B cell (primary cell): ENCODE measurements at regions not wholly inside any gene's neighbourhood (a gene's known extent, or its start where the extent isn't known, plus 50 kb on each side); places are given as distances from the start of the nearest gene placed in this dataset.

Source experiments
- ATAC-seq: fragments of 200-7000 bp; cut with Tn5 transposase; one replicate; pipeline ENCODE4 v1.10.0; 2021; ENCODE audit warnings: low read depth, mild to moderate bottlenecking, moderate number of reproducible peaks, moderate library complexity
- CTCF ChIA-PET: fragments of 350-600 bp; sonication (Branson Sonifier 250); formaldehyde crosslinking; loops from one replicate; lab custom pipeline; 2021; ENCODE audit warnings: antibody characterized with exemption, inconsistent platforms; lab: Charles Lee
- POLR2A ChIA-PET: fragments of 350-600 bp; sonication (Branson Sonifier 250); formaldehyde crosslinking; loops from one replicate; lab custom pipeline; 2021; ENCODE audit warnings: antibody characterized with exemption; lab: Charles Lee
- DNase-seq: peaks from one replicate; pipeline ENCODE4 v3.0.0; 2013
- H2AFZ ChIP-seq: 2 replicates; pipeline ENCODE4 v1.6.1; 2012; ENCODE audit warnings: mild to moderate bottlenecking, low read depth, low read length; ENCODE audit not compliant: insufficient read depth, poor library complexity, severe bottlenecking
- H3K27ac ChIP-seq, 2 donors: 1 replicate in 1 of 2; 2 replicates in 1 of 2; pipeline ENCODE4 v1.5.1; 2012 to 2013; ENCODE audit warnings: low read length in 2 of 2, mild to moderate bottlenecking in 2 of 2, moderate library complexity in 1 of 2
- H3K27me3 ChIP-seq, 4 experiments: fragments of 200-600 bp in 1 of 4; sonication (generic) in 1 of 4; replicated peaks in 1 of 4; 1 replicate in 2 of 4; 2 replicates in 2 of 4; pipeline versions ENCODE4 v1.6.1 to v1.7.0; 2013 to 2016; ENCODE audit warnings: low read length in 3 of 4, mild to moderate bottlenecking in 2 of 4, mixed read lengths in 1 of 4, moderate library complexity in 1 of 4; ENCODE audit not compliant: insufficient read depth in 4 of 4, control insufficient read depth in 3 of 4; ENCODE audit errors: control extremely low read depth in 1 of 4
- H3K36me3 ChIP-seq, 2 experiments: replicated peaks in 1 of 2; 1 replicate in 1 of 2; 2 replicates in 1 of 2; pipeline versions ENCODE4 v1.6.1 to v1.7.1; 2013; ENCODE audit warnings: low read length in 1 of 2; ENCODE audit not compliant: insufficient read depth in 2 of 2, control insufficient read depth in 1 of 2; ENCODE audit errors: control extremely low read depth in 1 of 2, extremely low read depth in 1 of 2
- H3K4me1 ChIP-seq, 2 donors: fragments of 200-600 bp in 1 of 2; sonication (generic) in 1 of 2; 1 replicate in 1 of 2; 2 replicates in 1 of 2; pipeline versions ENCODE4 v1.5.1 to v1.6.1; 2013 to 2017; ENCODE audit warnings: low read length in 2 of 2; ENCODE audit not compliant: control insufficient read depth in 2 of 2, insufficient read depth in 2 of 2
- H3K4me2 ChIP-seq: replicated peaks from 2 replicates; pipeline ENCODE3; 2012; ENCODE audit warnings: mild to moderate bottlenecking, low read depth, low read length; ENCODE audit not compliant: poor library complexity, severe bottlenecking
- H3K4me3 ChIP-seq, 5 experiments: fragments of 200-600 bp in 1 of 5; sonication (generic) in 1 of 5; 1 replicate in 3 of 5; 2 replicates in 2 of 5; pipeline versions ENCODE4 v1.5.1 to v1.7.0; 2011 to 2016; ENCODE audit warnings: low read length in 4 of 5, mild to moderate bottlenecking in 4 of 5, low read depth in 2 of 5, control low read depth in 1 of 5, moderate library complexity in 1 of 5; ENCODE audit not compliant: insufficient read depth in 1 of 5; ENCODE audit errors: control extremely low read depth in 1 of 5, extremely low read depth in 1 of 5
- H3K79me2 ChIP-seq: fragments of 200-600 bp; sonication (generic); one replicate; pipeline ENCODE4 v1.6.0; 2016; ENCODE audit warnings: low read length; ENCODE audit not compliant: control insufficient read depth, insufficient read depth
- H3K9ac ChIP-seq: fragments of 200-600 bp; sonication (generic); 2 replicates; pipeline ENCODE4 v1.6.1; 2017; ENCODE audit warnings: mild to moderate bottlenecking, low read length, moderate library complexity
- H3K9me3 ChIP-seq, 3 donors: one replicate each; pipeline versions ENCODE4 v1.6.1 to v1.7.1; 2013; ENCODE audit warnings: low read length in 2 of 3; ENCODE audit not compliant: control insufficient read depth in 2 of 3, insufficient read depth in 1 of 3; ENCODE audit errors: control extremely low read depth in 1 of 3
- H4K20me1 ChIP-seq: 2 replicates; pipeline ENCODE4 v1.6.0; 2012; ENCODE audit warnings: mild to moderate bottlenecking, low read length; ENCODE audit not compliant: insufficient read depth, control insufficient read depth, poor library complexity, severe bottlenecking
- H3K27ac Mint-ChIP-seq: one replicate; pipeline ENCODE4 v1.8.0; 2021; ENCODE audit warnings: mixed read lengths
- H3K27me3 Mint-ChIP-seq: one replicate; pipeline ENCODE4 v1.8.0; 2021; ENCODE audit warnings: mixed read lengths
- H3K4me1 Mint-ChIP-seq: one replicate; pipeline ENCODE4 v1.8.0; 2021; ENCODE audit warnings: mixed read lengths
- H3K4me3 Mint-ChIP-seq: one replicate; pipeline ENCODE4 v1.8.0; 2021; ENCODE audit warnings: mixed read lengths
- H3K9me3 Mint-ChIP-seq: one replicate; pipeline ENCODE4 v1.8.0; 2022; ENCODE audit warnings: mixed read lengths; ENCODE audit not compliant: insufficient read depth
- EZH2 ChIP-seq: IDR thresholded peaks from 2 replicates; pipeline ENCODE4 v1.6.1; 2012; ENCODE audit warnings: borderline replicate concordance, low read depth, mild to moderate bottlenecking, moderate library complexity, low read length; ENCODE audit not compliant: insufficient read depth, poor library complexity, severe bottlenecking
- WGBS: methylation state at CpG from one replicate; pipeline ENCODE4 v1.1.5; 2013; ENCODE audit warnings: missing lambda C conversion rate; ENCODE audit not compliant: insufficient coverage; 5-methylcytosine and 5-hydroxymethylcytosine counted together
- intact Hi-C: fragments of 100-400 bp; cut with micrococcal nuclease; formaldehyde crosslinking; loops from one replicate; pipeline ENCODE4 v1.10.0; 2022
- TF ChIP-seq, protein P1 (sequence below): fragments of 200-600 bp; IDR thresholded peaks from one replicate; pipeline ENCODE4 v1.8.0; 2022; ENCODE audit warnings: antibody characterized with exemption, mild to moderate bottlenecking

DNA sequence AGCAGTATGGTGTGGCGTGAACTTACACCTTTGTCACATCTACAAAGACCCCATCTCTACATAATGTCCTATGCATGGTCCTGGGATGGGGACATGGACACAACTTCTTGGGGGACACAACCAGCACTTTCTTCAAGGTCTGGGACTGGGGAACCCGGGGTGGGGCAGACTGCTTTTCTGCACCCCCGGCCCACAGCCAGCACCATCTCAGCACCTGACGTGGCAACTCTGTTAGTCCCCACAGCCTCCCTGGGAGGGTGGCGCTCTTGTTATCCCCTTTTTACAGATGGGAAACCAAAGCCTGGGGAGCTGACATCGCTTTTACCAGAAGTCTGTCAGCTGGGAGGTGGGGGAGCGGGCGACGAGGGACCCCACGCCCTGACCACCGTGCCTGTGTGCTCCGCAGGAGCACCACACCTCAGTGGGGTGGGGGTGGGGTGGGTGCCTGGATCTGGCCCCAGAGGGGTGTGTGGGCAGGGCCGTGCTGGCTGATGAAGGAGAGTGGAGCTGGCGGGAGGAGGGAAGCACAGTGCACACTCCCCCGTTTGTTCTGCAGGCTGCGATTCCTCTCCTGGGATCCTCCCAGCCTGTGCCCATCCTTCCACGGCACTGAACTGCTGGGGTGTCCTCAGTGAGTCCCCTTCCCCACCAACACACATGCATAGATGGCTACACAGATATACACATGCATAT is 115.4 kb upstream of the GSE1 start:
- CTCF ChIA-PET: interaction anchor here (1.2 kb wide), 1 partner anchor 9 kb away, joined by 3 read pairs; no protein-coding TSS in a partner anchor
- H3K27ac Mint-ChIP-seq: peak overlapping the region; percentile 5
- H3K9me3 ChIP-seq: no peaks in the 10 kb centered on the region

DNA sequence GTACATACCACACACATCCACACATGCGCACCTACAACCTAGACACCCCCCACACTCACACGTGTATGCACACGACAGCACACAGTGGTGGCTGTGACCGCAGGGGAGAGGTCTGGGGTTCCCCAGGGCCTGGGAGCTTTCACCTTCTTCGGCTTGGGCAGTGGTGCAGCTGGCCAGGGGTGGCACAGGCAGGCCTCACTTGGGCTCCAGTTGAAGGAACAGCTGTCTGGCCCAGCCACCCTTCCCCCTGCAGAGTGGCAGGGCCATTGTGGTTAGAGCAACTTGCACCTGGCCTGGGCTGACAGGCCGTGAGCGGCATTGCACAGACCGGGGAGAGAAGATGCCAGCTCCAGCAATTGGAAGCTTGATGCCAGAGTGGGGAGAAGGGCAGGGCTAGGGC is 114.5 kb upstream of the GSE1 start:
- Histone ChIP-seq H3K36me3 (no peaks in the 10 kb centered on the region), H3K4me2 (no peak overlapping the region), H3K4me1 (peaks cover 9 to 11% of the 10 kb centered on the region in 2 donors), H3K79me2 (no peaks in the 10 kb centered on the region), H3K27me3 (peaks cover 0 to 2% (median 0%) of the 10 kb centered on the region in 4 experiments), H3K4me3 (no peak overlapping the region), H3K27ac (no peak overlapping the region), H2AFZ (no peak overlapping the region), H3K9me3 (no peaks in the 10 kb centered on the region), H4K20me1 (no peaks in the 10 kb centered on the region), H3K9ac (no peak overlapping the region)
- peak; percentile 63 for DNase-seq
- WGBS: 7% methylated on average over 8 of the region's 8 CpGs
- TF ChIP-seq, protein P1, sequence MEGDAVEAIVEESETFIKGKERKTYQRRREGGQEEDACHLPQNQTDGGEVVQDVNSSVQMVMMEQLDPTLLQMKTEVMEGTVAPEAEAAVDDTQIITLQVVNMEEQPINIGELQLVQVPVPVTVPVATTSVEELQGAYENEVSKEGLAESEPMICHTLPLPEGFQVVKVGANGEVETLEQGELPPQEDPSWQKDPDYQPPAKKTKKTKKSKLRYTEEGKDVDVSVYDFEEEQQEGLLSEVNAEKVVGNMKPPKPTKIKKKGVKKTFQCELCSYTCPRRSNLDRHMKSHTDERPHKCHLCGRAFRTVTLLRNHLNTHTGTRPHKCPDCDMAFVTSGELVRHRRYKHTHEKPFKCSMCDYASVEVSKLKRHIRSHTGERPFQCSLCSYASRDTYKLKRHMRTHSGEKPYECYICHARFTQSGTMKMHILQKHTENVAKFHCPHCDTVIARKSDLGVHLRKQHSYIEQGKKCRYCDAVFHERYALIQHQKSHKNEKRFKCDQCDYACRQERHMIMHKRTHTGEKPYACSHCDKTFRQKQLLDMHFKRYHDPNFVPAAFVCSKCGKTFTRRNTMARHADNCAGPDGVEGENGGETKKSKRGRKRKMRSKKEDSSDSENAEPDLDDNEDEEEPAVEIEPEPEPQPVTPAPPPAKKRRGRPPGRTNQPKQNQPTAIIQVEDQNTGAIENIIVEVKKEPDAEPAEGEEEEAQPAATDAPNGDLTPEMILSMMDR: no peak
- TF ChIP-seq EZH2: no peak
- peaks cover 4% of the 10 kb centered on the region for H3K27me3 Mint-ChIP-seq
- peaks cover 11% of the 10 kb centered on the region for H3K4me1 Mint-ChIP-seq
- no peak overlapping the region for H3K4me3 Mint-ChIP-seq
- POLR2A ChIA-PET: no interaction called here
- intact Hi-C loops: no loop called here
- ATAC-seq: peak; percentile 85
- CTCF ChIA-PET: interaction anchor here (1.2 kb wide), 1 partner anchor 10 kb away, joined by 3 read pairs; no protein-coding TSS in a partner anchor
- no peaks in the 10 kb centered on the region for H3K9me3 Mint-ChIP-seq
- H3K27ac Mint-ChIP-seq: no peak overlapping the region

More for the DNA sequence above, 115.4 kb upstream of the GSE1 start:
- peaks cover 9 to 11% of the 10 kb centered on the region in 2 donors for H3K4me1 ChIP-seq
- H3K9me3 Mint-ChIP-seq: no peaks in the 10 kb centered on the region
- no peak overlapping the region for H3K9ac ChIP-seq
- intact Hi-C loops: no loop called here
- H4K20me1 ChIP-seq: no peaks in the 10 kb centered on the region
- TF ChIP-seq, protein P1: no peak
- H3K79me2 ChIP-seq: no peaks in the 10 kb centered on the region
- no peaks in the 10 kb centered on the region for H3K36me3 ChIP-seq
- H3K27me3 Mint-ChIP-seq: peaks cover 5% of the 10 kb centered on the region
- no peak overlapping the region for H2AFZ ChIP-seq
- WGBS: 74% methylated on average over 10 of the region's 17 CpGs
- H3K27me3 ChIP-seq: peaks cover 0 to 2% (median 0%) of the 10 kb centered on the region in 4 experiments
- no peak overlapping the region for H3K4me2 ChIP-seq
- POLR2A ChIA-PET: no interaction called here
- no peak for ATAC-seq
- no peak for DNase-seq
- H3K4me3 ChIP-seq: no peak overlapping the region
- H3K4me3 Mint-ChIP-seq: no peak overlapping the region
- H3K27ac ChIP-seq: no peak overlapping the region
- H3K4me1 Mint-ChIP-seq: peaks cover 11% of the 10 kb centered on the region
